IMR-90 (cell line): ENCODE measurements at regions not wholly inside any gene's neighbourhood (a gene's known extent, or its start where the extent isn't known, plus 50 kb on each side); places are given as distances from the start of the nearest gene placed in this dataset.

Experiments
- CTCF ChIP-seq: conservative IDR thresholded peaks from 2 replicates; pipeline ENCODE4 v1.5.1; 2012; ENCODE audit warnings: mild to moderate bottlenecking, low read depth, low read length, improper control_type of control experiment
- MAZ ChIP-seq: IDR thresholded peaks from 2 replicates; pipeline ENCODE4 v1.6.1; 2012; ENCODE audit warnings: low read depth, mild to moderate bottlenecking, low read length, improper control_type of control experiment, moderate library complexity, borderline replicate concordance
- MXI1 ChIP-seq: IDR thresholded peaks from 2 replicates; pipeline ENCODE4 v1.6.1; 2012; ENCODE audit warnings: low read depth, mild to moderate bottlenecking, low read length, moderate library complexity, borderline replicate concordance
- NFE2L2 ChIP-seq: fragments of 150-350 bp; IDR thresholded peaks from 2 replicates; pipeline ENCODE4 v1.6.1; 2016; ENCODE audit warnings: low read depth, mild to moderate bottlenecking, low read length
- POLR2A ChIP-seq: IDR thresholded peaks from 2 replicates; pipeline ENCODE4 v1.6.1; 2012; ENCODE audit warnings: mild to moderate bottlenecking, low read depth, low read length
- RAD21 ChIP-seq: IDR thresholded peaks from 2 replicates; pipeline ENCODE4 v1.6.1; 2012; ENCODE audit warnings: low read length, improper control_type of control experiment
- RFX5 ChIP-seq: IDR thresholded peaks from 2 replicates; pipeline ENCODE4 v1.8.0; 2012; ENCODE audit warnings: low read depth, mild to moderate bottlenecking, low read length, moderate library complexity
- USF2 ChIP-seq: fragments of 150-350 bp; IDR thresholded peaks from 2 replicates; pipeline ENCODE4 v1.6.1; 2017; ENCODE audit warnings: mild to moderate bottlenecking, antibody characterized with exemption, low read length, low read depth

- TF ChIP-seq POLR2A (no peak), CTCF (no peak), RFX5 (no peak), MAZ (no peak), USF2 (no peak), MXI1 (no peak), RAD21 (no peak), NFE2L2 (no peak)
These were observed 148.1 kb downstream of the KIF26A start for GRCh38 chr14:104286496-104286895.
